HG03139 (cell line): ENCODE measurements at regions not wholly inside any gene's neighbourhood (a gene's known extent, or its start where the extent isn't known, plus 50 kb on each side); places are given as distances from the start of the nearest gene placed in this dataset.

Experiments used
- ATAC-seq: cut with Tn5 transposase; IDR thresholded peaks from one replicate; pipeline ENCODE4 v1.9.1; 2021; ENCODE audit not compliant: unreplicated experiment

DNA sequence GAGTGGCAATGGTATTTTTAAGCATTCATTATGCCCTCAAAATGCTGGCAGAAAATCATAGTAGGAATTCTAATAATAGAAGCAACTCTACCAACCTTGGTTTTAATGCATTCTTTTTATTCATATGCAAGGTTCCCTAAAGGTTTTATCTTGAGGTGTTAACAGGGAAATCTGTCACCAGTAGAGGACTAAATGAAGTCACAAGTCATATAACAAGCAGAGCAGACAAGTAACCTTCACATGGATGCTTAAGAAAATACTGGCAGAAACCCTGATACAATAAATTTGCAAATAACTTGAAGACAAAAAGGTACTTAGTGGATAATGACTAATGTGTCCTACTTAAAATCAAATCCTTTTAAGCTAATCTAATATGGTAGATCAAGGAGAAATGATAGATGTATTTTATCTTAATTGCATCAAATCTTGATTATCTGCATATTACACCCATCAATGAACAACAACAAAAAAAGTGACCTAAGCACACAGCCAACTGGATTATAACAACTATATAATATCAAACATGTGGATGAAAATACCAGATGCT lies 73.3 kb downstream of the RFC3 start:
- no peak for ATAC-seq

DNA sequence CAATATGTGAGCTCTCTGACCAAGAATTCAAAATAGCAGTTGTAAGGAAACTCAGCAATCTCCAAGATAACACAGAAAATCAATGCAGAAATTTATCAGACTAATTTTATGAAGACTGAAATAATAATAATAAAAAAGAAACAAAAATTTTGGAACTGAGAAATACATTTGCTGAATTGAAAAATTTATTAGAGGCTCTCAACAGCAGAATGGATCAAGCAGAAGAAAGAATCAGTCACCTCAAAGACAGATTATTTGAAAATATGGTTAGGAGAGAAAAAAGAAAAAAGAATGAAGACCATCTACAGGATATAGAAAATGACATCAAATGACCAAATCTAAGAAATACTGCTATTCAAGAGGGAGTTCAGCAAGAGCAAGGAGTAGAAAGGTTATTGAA lies 75.6 kb downstream of the RFC3 start:
- ATAC-seq, result no peak

DNA sequence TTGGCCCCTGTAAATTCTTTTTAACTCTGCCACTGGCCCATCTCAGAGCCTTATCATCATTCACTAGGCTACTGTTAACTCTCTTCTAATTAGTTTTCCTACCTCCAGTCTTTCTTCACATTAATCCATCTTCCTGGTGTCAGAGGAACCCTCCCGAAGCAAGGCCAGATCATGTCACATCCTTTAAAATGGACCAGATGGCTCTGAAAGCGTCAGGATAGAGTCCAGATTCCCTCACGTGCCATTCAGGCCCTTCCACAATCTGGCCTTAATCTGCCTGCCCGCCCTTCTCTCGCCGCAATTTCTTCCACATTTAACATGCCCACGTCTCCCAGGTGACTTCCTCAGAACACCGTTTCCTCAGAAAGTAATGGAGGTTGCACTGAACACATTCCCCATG lies 86.5 kb downstream of the RFC3 start:
- no peak for ATAC-seq

DNA sequence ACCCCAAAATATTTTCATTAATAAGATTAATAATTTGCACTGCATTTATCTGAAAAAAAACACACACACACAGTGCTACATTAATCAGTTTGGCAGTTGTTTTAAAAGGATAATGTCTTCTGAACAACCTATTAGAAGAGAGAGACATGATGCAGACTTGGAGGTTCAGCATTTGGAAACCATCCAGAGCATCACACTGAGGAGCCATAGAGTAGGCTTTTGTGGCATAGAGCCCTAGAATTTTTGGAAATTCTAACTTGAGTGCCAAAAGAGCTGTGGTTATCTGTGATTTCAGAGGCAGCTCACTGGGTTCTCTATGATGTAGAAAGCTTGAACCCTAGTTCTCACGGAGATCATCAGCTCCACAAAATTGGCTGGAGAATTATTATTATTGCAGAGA lies 90.2 kb downstream of the RFC3 start:
- no peak for ATAC-seq

DNA sequence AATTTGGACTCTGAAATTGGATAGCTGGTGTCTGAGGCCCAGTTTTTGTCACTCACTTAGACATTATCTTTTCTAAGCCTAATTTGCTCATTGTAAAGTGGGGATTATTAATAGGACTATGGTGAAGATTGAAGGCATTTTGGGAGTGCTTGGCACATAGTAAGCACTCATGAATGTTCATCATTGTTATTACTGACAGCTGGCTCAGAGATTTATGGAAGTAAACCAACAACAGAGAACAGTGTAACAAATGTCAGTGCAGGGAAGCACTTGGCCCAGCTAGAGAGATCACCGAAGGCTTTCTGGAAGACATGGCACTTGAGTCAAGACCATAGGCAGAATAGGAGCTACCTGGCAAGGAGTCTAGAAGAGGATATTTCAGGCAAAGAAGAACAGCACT lies 92.3 kb downstream of the RFC3 start:
- no peak for ATAC-seq

DNA sequence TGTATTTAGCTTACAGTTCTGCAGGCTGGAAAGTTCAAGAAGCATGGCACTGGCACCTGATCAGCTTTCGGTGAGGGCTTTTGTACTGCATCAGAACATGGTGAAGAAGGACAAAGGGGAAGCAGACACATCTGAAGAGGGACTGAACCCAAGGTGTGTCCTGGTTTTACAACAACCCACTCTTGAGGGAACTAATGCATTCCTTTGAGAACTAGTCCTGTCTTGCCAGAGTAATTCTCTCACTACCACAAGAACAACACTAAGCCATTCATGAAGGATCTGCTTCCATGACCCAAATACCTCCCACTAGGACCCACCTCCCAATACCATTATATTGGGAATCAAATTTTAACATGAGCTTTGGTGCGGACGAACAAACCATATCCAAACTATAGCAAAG lies 93.6 kb downstream of the RFC3 start:
- ATAC-seq, result no peak

DNA sequence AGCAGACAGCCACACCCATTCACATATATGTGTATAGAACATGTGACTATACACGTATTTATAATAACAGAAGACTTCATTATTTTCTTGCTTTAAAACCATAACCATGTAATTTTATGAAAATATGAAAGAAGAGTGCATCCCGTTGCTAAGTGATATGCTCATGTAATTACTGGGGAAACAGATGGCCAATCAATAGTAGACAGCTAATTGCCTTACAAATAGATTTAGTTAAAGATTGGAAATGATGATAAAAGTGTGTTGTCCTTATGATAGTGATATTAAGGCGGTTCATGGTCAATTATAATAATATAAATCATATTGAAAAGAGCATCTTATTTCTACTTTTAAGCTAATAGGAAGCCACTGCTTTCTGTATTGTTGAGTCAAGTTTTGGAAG lies 95.9 kb downstream of the RFC3 start:
- no peak for ATAC-seq

DNA sequence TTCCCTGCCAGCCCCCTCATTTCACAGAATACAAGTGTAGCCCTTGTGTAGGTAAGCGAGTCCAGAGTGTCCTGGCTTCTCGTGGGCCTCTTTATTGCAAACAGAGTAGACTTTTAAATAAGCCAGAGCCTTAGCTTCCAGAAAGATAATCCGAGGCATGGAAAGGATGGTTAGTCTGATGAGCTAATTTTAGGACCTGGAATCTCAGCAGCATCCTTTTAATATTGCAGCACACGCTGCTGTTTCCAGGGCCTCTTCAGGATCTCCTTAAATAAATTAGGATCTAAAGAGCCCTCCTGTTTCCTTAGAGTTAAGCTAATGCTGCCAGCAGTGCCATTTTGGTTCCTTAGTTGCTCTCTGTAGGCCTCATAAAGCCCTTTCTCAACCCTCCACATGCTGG lies 99.2 kb downstream of the RFC3 start:
- ATAC-seq, result no peak

DNA sequence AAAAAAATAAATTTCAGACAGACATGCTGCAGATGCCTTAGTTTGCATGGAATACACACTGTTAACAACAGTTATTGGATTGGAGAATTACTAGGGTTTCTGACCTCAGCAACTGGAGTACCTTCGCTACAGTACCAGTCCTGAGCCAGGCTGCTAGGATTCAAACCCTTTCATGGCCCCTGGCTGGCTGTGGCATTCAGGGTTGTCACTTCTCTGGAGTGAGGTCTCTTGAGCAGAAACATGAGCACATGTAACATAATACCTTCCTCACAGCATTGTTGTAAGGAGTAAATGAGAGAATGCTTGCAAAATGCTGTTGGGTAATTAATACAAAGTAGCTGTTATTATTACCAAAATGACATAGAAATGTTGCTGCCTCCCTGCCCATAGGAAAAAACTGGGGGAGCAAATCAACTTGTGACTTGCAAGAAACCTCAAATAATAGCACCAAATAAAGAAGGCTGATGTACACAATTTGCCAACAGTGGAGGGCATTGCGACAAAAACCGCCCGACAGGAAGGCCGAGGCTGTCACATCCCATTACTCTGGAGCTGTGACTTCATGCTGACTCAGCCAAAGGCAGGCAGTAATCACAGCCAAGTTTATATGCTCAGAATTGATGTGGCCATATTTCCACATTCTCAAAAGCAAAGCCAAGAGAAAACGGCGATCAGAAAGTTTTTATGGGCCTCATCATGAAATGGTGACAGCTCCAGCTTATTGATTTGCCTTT lies 100.4 kb downstream of the RFC3 start:
- no peak for ATAC-seq

DNA sequence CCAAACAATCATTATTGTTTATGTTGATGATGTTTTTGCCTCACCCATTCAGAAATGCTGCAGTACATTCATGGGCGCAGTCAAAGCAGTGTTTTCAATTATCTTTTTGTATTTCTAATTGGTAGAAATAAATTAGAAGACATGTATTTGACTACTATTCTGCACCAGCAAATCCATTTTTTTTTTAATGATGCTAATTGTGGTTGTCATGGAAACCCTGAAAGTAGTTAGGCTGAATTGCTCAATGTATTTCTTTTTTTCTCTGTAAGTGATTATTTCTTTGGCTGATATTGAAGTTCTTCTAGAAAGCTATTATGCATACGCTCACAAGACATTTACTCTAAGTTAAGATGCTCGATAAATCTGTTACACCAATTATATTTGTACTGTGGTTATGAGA lies 101.2 kb downstream of the RFC3 start:
- ATAC-seq, result no peak

DNA sequence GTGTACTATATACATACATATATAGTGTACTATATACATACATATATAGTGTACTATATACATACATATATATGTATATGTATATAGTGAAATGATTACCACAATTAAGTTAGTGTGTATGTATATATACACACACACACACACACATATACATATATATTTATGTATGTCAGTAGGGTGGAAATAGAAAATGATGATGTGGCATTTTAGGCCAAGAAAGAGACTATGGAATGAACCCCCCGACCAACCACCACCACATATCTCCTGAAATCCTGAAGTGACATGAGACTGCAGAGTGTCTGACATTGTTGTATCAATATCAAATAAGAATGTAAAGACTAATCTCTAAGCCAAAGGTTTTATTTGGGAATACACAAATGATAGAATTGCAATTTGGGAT lies 107.6 kb downstream of the RFC3 start:
- no peak for ATAC-seq

DNA sequence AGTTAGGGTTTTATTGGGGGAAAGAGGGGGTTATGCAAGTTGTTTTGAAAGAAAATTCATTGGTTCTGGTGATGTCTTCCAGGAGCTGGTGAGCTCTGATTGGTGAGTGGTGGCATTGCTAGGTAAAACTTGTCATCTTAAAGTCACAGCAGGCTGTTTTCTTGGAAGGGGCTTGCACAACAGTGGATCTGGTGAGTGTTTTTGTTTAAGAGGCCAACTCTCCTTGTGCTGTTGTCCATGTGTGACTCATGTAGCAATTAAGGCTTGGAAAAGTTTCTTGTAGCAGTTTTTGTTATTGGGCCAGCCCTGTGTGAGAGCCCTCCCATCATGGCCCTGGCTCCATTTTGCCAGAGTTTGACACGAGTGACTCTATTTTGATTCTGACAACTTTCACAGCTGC lies 109.4 kb downstream of the RFC3 start:
- ATAC-seq, result no peak

DNA sequence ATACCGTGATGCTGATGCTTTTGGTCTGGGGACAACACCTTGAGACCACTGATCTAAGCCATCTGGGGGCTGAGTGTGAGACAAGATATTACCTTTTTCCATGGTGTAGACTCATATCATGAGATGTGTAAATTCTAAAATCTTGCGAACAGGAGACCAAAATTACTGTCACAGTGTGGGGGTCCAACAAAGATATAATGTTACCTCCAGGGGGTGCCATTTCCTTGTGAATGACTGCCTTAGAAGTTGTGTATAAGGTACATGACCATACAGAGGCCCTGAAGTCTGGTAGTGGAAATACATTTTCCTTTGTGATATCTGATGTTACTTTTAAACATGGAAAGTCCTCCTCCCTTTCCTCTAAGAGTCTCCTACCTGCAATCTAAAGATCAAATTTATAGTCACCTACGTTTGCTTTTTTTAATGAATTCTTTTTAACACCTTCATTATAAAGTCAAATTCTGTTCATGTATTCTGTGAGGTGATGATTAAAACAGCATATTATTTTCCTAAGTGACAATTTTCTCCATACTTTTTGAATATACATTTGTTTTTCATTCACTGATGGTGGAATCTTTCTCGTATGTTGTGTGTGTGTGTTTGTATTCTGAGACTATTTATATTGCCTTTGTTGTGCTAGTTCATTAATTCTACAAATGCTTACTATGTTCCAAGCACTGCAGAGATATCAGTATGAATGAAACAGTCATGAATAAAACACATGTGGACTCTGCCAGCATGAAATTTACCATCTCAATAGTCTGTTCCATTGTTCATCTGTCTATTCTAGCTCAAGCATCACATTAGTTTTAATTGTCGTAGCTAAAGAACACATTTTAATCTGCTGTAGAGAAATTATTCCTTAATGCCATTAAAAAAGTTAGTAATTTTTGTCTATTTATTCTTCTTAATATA lies 113.7 kb downstream of the RFC3 start:
- ATAC-seq, result no peak

DNA sequence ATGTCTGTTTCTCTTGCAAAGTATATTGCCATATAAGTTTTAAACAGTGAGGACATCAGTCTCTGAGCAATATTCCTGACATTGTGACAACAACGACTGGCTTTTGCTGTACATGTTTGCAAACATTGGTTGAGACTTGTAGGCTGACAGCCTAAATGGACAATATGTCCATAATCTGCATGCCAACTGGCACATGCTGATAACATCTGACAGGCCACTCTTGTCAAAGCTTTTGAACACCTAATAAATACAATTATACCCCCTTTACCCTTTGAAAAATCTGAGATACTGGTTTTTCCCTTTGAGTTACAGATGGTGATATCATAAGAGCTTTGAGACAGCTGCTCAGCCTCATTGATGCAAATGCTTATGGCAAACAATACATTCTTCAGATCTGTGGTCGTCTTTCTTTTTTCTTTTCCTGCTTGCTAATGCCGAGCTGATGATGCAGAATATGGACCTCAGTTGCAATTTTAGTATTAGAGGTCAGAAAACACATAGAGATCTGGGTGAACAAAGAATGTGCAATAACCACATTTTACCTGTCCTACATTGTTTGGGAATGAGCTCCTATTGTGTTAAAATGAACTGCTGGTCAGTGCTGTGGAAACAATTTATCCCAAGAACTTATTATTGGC lies 114.9 kb downstream of the RFC3 start:
- ATAC-seq, result no peak

DNA sequence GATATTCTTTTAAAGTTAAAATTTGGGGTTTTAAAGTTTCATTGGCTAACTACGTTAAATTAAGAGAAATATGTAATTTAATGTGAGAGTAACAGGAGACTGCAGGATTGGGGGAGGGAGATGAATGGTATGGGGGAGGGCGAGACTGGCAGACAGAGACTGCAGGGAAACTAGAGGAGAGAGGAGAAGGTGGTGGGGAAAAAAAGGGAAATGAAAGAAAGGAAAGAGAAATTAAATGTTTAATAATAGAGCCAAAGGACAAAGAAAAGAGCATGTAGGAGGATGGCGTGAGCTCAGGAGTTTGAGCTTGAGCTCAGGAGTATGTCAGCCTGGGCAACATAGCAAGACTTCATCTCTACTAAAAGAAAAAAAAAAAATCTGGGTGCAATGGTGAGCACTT lies 115.9 kb downstream of the RFC3 start:
- no peak for ATAC-seq

DNA sequence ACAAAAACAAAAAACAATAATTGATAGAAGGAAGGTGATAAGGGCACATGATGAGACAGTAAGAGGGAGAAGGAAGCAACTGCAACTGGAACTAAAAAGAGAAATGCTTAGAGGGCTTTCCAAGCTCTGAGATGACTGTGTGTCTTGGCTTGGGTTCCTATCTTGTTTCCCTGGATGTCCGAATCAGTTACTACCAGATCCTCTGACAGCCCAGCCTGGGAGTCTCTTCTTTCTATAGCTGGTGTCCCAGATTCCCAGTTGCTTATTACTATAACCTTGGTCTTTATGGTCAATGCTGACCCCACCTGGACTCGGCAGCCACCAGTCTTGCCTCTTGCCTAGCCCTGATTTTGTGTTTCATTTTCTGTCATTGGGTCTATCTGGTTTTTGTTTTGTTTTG lies 116.4 kb downstream of the RFC3 start:
- no peak for ATAC-seq

DNA sequence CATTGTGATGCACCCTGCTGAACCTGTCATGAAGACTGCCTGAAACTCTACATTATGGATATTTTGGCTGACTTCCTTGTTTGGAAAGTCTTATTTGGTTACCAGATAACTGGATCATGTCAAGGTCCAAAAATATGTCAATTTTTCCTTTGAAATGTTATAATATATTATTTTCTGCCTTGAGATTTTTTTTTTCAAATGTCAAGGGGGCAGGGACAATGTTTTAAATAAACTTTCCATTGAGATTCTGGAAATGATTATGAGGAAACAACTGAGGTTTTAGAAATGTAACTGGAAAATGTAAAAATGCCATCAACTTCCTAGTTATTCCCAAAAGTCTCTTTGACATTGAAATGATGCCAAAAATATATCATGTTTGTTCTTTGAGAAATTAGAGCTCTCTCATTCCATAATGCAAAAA lies 117.0 kb downstream of the RFC3 start:
- no peak for ATAC-seq

DNA sequence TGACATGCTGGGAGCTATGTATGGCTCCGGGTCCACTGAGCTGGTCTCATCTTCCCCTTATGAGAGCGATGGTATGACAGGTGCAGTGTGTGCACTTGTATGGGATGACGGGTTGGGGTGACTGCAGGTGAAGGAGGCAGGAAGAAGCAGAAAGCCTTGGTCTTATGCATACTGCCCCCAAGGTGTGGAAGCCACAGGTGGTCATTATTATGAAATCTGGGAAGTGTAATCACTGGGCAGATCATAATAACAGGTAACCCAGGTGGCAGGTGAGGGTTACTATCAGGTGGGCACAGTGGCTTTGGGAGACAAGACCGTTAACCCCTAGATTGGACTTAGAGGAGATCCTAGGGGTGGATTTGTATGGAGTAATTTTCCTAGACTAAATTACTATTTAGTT lies 118.0 kb downstream of the RFC3 start:
- no peak for ATAC-seq

DNA sequence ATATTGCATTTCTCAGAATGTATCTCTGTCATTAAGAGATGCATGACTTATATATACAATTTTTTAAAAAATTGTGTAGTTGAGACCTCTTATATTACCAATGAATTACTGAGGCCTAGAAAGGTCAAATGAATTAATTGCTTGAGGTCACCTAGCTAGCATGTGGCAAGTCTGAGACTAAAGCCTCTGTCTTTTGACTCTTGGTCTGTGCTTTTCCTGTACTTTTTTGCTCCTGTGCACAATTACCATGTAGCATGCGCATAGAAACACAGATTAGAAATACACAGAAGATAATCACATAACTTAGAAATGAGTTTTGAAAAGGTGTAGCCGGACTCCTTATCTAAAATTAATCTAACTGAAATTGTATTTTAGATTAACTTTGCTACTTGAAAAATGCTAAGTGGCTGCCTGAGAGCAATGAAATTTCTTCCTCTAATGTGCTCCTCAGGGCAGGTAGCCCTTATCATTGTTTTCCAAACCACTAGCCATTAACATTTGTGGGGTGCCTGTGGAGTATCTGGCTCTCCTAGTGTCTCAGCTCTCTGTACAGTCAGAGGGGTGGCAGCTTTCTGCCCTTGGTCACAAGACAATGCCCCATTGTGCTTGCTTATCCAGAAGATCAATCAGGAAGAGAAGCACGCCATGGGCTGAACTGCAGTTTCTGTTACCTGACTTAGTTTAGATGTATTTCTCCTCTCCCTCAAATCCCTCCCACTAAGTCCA lies 119.6 kb downstream of the RFC3 start:
- ATAC-seq, result no peak

DNA sequence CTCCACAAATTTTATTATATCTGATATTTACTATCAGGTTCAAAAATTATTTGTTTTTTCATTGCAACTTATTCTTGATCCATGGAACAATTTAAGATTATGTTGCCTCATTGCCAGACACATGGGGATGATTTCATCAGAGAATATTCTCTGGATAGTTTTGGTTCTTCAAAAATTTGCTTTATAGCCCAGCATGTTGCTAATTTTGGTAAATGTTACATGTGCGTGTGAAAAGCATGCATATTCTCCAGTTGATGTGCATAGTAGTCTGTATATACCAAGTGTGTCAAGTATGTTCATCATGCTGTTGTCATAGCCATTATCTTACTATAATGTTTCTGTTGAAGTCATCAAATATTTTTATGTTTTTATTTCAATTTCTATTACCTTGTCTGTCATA lies 122.3 kb downstream of the RFC3 start:
- ATAC-seq, result no peak

DNA sequence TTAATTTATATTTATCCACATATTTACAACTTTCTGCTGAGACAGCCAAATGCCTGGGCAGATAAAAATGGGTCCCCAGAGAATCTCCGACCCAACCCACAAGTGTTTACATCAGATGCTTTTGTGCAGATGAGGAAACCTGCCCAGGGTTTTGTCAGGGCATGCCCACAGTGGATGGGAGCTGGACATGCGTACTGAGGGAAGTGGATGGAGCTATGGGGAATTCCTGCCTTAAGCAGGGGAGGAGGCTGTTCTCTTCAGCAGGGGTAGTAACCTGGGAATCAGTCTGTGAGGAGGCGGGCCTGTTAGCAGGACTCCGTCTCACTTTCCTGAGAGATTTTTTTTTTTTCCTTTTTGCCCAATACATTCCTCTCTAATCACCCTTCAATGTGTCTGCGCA lies 122.9 kb downstream of the RFC3 start:
- ATAC-seq, result no peak
